ENCODE measurements at regions not wholly inside any gene's neighbourhood (a gene's known extent, or its start where the extent isn't known, plus 50 kb on each side); places are given as distances from the start of the nearest gene placed in this dataset.

- Histone ChIP-seq H2AFZ (ENCODE audit: low read depth, low read length, severe bottlenecking) (no peak overlapping the region), H3K27ac (ENCODE audit: low read depth, low read length) (no peak overlapping the region), H3K9me2 (replicated peaks; ENCODE audit: insufficient read depth, low read length) (no peaks in the 10 kb centered on the region), H4K20me1 (ENCODE audit: low read depth, low read length) (no peaks in the 10 kb centered on the region), H3K9ac (ENCODE audit: low read length) (no peak overlapping the region), H3K27me3 (ENCODE audit: low read length) (no peaks in the 10 kb centered on the region), H3K4me2 (ENCODE audit: low read depth, low read length, poor library complexity, severe bottlenecking) (no peak overlapping the region), H3F3A (ENCODE audit: insufficient read depth) (no peaks in the 10 kb centered on the region), H3K36me3 (ENCODE audit: low read length) (no peaks in the 10 kb centered on the region), H3K4me3 (ENCODE audit: insufficient read depth, low read length, poor library complexity, severe bottlenecking) (no peak overlapping the region), H3K9me3 (ENCODE audit: insufficient read depth, low read length) (no peaks in the 10 kb centered on the region), H3K79me2 (ENCODE audit: insufficient read depth, low read length) (no peaks in the 10 kb centered on the region)
- no peak for TF ChIP-seq CTCF (IDR thresholded peaks at IDR 0.05; ENCODE audit: insufficient read depth, low read length, poor library complexity, severe bottlenecking)
Measured at GRCh38 chr12:3976351-3976938, 103.2 kb upstream of the PARP11 start.

GRCh38 chr12:3975652-3976051, 102.5 kb upstream of the PARP11 start:
- H3K4me2 ChIP-seq (ENCODE audit: low read depth, low read length, poor library complexity, severe bottlenecking) = no peak overlapping the region
- no peaks in the 10 kb centered on the region for H3K9me2 ChIP-seq (replicated peaks; ENCODE audit: insufficient read depth, low read length)
- H3F3A ChIP-seq (ENCODE audit: insufficient read depth) = no peaks in the 10 kb centered on the region
- H3K9ac ChIP-seq (ENCODE audit: low read length) = no peak overlapping the region
- no peaks in the 10 kb centered on the region for H3K36me3 ChIP-seq (ENCODE audit: low read length)
- no peaks in the 10 kb centered on the region for H3K9me3 ChIP-seq (ENCODE audit: insufficient read depth, low read length)
- no peak overlapping the region for H2AFZ ChIP-seq (ENCODE audit: low read depth, low read length, severe bottlenecking)
- no peak overlapping the region for H3K4me3 ChIP-seq (ENCODE audit: insufficient read depth, low read length, poor library complexity, severe bottlenecking)
- no peak overlapping the region for H3K27ac ChIP-seq (ENCODE audit: low read depth, low read length)
- TF ChIP-seq EZH2phosphoT487 (conservative IDR thresholded peaks at IDR 0.05; ENCODE audit: low read length) = no peak
- no peak for TF ChIP-seq CTCF (IDR thresholded peaks at IDR 0.05; ENCODE audit: insufficient read depth, low read length, poor library complexity, severe bottlenecking)
- H4K20me1 ChIP-seq (ENCODE audit: low read depth, low read length) = no peaks in the 10 kb centered on the region
- no peaks in the 10 kb centered on the region for H3K79me2 ChIP-seq (ENCODE audit: insufficient read depth, low read length)
- H3K27me3 ChIP-seq (ENCODE audit: low read length) = no peaks in the 10 kb centered on the region

DNA sequence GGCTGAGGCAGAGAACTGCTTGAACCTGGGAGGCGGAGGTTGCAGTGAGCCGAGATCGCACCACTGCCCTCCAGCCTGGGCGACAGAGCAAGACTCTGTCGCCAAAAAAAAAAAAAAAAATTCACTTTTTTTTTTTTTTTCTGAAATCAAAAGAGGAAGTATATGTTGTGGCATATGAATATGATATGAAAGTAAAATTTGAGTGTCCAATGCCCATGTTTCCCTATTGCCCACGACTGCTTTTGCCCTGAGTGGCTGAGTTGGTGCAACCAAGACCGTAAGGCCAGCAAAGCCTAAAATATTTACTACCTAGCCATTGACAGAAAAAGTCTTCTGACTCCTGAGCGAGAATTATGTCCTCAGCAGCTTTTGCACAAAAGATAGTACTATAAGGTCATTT, 101.7 kb upstream of the PARP11 start:
- no peaks in the 10 kb centered on the region for H3K9me2 ChIP-seq (replicated peaks; ENCODE audit: insufficient read depth, low read length)
- no peaks in the 10 kb centered on the region for H3K9me3 ChIP-seq (ENCODE audit: insufficient read depth, low read length)
- H3K4me3 ChIP-seq (ENCODE audit: insufficient read depth, low read length, poor library complexity, severe bottlenecking) = no peak overlapping the region
- TF ChIP-seq CTCF (IDR thresholded peaks at IDR 0.05; ENCODE audit: insufficient read depth, low read length, poor library complexity, severe bottlenecking) = no peak
- TF ChIP-seq EZH2phosphoT487 (conservative IDR thresholded peaks at IDR 0.05; ENCODE audit: low read length) = no peak
- no peaks in the 10 kb centered on the region for H3K36me3 ChIP-seq (ENCODE audit: low read length)
- no peak overlapping the region for H3K27ac ChIP-seq (ENCODE audit: low read depth, low read length)
- H2AFZ ChIP-seq (ENCODE audit: low read depth, low read length, severe bottlenecking) = no peak overlapping the region
- no peak overlapping the region for H3K4me2 ChIP-seq (ENCODE audit: low read depth, low read length, poor library complexity, severe bottlenecking)
- no peaks in the 10 kb centered on the region for H3K27me3 ChIP-seq (ENCODE audit: low read length)
- H3K9ac ChIP-seq (ENCODE audit: low read length) = no peak overlapping the region
- no peaks in the 10 kb centered on the region for H3K79me2 ChIP-seq (ENCODE audit: insufficient read depth, low read length)
- no peaks in the 10 kb centered on the region for H3F3A ChIP-seq (ENCODE audit: insufficient read depth)
- H4K20me1 ChIP-seq (ENCODE audit: low read depth, low read length) = no peaks in the 10 kb centered on the region

Measured in SU-DHL-6 (cell line).